ENCODE measurements at regions not wholly inside any gene's neighbourhood (a gene's known extent, or its start where the extent isn't known, plus 50 kb on each side); places are given as distances from the start of the nearest gene placed in this dataset.

- TF ChIP-seq POLR2A (IDR thresholded peaks at IDR 0.05) (no peak), CTCF (IDR thresholded peaks at IDR 0.05) (no peak)
Observed at GRCh38 chr12:30835216-30835615, 80.5 kb upstream of the CAPRIN2 start.
